Activated CD4-positive, alpha-beta T cell treated with anti-CD3 and anti-CD28 coated beads for 36 hours (primary cell): ENCODE measurements at regions not wholly inside any gene's neighbourhood (a gene's known extent, or its start where the extent isn't known, plus 50 kb on each side); places are given as distances from the start of the nearest gene placed in this dataset.
"Not testable (repeated sequence)": the region's sequence is repeated elsewhere in the genome, so short reads cannot be mapped to it uniquely, and the experiment has no call there.

Experiments used
- ATAC-seq: fragments of 200-7000 bp; cut with Tn5 transposase; one replicate; pipeline ENCODE4 v1.10.0; 2021; ENCODE audit warnings: mild to moderate bottlenecking, moderate library complexity
- CTCF ChIA-PET: fragments of 350-600 bp; sonication (Branson Sonifier 250); formaldehyde crosslinking; loops from one replicate; lab custom pipeline; 2021; ENCODE audit warnings: antibody characterized with exemption; lab: Charles Lee
- POLR2A ChIA-PET: fragments of 350-600 bp; sonication (Branson Sonifier 250); formaldehyde crosslinking; loops from one replicate; lab custom pipeline; 2021; ENCODE audit warnings: antibody characterized with exemption, inconsistent platforms; lab: Charles Lee
- DNase-seq: peaks from one replicate; pipeline ENCODE4 v3.0.0-alpha.2; 2020
- H3K27ac Mint-ChIP-seq: one replicate; pipeline ENCODE4 v1.8.0; 2021; ENCODE audit warnings: mixed read lengths
- H3K27me3 Mint-ChIP-seq: one replicate; pipeline ENCODE4 v1.8.0; 2021; ENCODE audit warnings: mixed read lengths
- H3K36me3 Mint-ChIP-seq: one replicate; pipeline ENCODE4 v1.8.0; 2021; ENCODE audit warnings: low read depth, mixed read lengths
- H3K4me1 Mint-ChIP-seq: one replicate; pipeline ENCODE4 v1.8.0; 2021; ENCODE audit warnings: mixed read lengths
- H3K4me3 Mint-ChIP-seq: one replicate; pipeline ENCODE4 v1.8.0; 2021; ENCODE audit warnings: mild to moderate bottlenecking, moderate library complexity, mixed read lengths
- H3K9me3 Mint-ChIP-seq: one replicate; pipeline ENCODE4 v1.8.0; 2021; ENCODE audit warnings: low read depth, mixed read lengths
- intact Hi-C, 2 experiments: fragments of 100-400 bp; cut with DNase I in 1 of 2; cut with micrococcal nuclease in 1 of 2; formaldehyde crosslinking; loops; one replicate each; pipeline versions ENCODE4 v1.14.2 to v1.15.1; 2022 to 2024; cut with DNase I, micrococcal nuclease

DNA sequence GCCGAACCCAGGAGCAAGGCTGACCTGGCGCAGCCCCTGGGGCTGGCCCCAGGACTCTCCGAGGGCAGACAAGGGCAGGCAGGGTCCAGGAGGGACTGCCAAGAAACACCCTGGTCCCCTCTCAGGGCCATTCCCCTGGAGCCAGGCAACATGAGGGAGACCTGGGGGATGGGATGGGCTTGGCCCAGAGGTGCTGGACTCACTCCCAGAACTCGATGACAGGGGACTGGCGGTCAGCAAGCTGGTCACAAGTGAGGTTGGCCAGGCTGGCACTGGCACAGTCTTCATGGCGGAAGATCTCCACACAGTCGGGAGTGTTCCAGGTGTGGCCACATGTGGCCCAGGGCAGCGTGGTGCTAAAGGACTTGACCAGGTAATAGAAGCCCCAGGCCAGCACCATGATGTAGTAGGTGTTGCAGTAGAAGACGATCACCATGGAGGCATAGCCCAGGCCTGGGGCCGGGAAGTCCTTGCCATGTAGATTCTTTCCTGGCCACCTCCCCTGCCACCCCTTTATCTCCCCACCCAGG is 206.4 kb upstream of the TP53TG3 start:
- intact Hi-C loops, DNase-seq, H3K4me3 Mint-ChIP-seq, ATAC-seq, H3K27ac Mint-ChIP-seq, H3K4me1 Mint-ChIP-seq, POLR2A ChIA-PET, H3K9me3 Mint-ChIP-seq, CTCF ChIA-PET, H3K36me3 Mint-ChIP-seq, H3K27me3 Mint-ChIP-seq: not testable (repeated sequence)

- ATAC-seq, POLR2A ChIA-PET, H3K27me3 Mint-ChIP-seq, H3K9me3 Mint-ChIP-seq, H3K4me1 Mint-ChIP-seq, CTCF ChIA-PET, intact Hi-C loops, H3K27ac Mint-ChIP-seq, H3K36me3 Mint-ChIP-seq, DNase-seq, H3K4me3 Mint-ChIP-seq: not testable (repeated sequence)
These were observed 205.7 kb upstream of the TP53TG3 start for GRCh38 chr16:32881631-32882030.

DNA sequence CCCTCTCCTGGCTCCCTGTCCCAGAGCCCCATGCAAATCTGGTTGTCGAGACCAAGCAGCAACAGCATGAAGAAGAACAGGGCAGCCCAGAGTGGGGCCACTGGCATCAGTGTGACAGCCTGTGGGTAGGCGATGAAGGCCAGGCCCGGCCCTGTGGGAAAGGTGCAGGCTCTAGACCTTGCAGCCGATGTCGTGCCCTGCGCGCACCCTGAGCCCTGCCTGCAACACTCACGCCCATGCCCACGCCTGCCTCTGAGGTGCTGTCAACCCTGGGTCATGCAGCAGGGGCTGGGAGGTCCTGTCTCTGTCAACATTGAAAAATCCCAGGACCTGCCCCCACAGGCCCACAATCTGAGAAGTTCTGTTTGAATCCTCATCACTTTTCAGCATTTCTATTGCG is 204.0 kb upstream of the TP53TG3 start:
- H3K9me3 Mint-ChIP-seq, H3K27me3 Mint-ChIP-seq, intact Hi-C loops, H3K27ac Mint-ChIP-seq, H3K4me3 Mint-ChIP-seq, CTCF ChIA-PET, H3K4me1 Mint-ChIP-seq, ATAC-seq, POLR2A ChIA-PET, DNase-seq, H3K36me3 Mint-ChIP-seq: not testable (repeated sequence)

DNA sequence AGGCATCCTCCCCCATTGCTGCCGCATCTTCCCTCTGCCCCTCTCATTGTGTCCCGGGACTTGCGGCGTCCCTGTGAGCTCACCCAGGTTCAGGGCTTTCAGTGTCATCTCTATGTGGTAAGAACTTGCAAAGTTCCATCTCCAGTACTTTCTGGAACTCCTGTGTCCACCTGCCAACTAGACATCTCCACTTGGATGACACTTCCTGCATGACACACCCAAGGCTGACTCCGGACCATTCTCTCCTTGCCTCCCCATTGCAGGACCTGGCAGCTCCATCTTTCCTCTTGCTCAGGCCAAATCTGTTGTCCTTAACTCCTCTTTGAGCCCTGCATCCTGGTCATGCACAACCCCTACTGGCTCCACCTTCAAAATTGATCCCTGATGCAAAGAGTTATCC is 200.8 kb upstream of the TP53TG3 start:
- H3K4me1 Mint-ChIP-seq, ATAC-seq, H3K4me3 Mint-ChIP-seq, H3K27me3 Mint-ChIP-seq, DNase-seq, intact Hi-C loops, H3K9me3 Mint-ChIP-seq, POLR2A ChIA-PET, H3K36me3 Mint-ChIP-seq, CTCF ChIA-PET, H3K27ac Mint-ChIP-seq: not testable (repeated sequence)

DNA sequence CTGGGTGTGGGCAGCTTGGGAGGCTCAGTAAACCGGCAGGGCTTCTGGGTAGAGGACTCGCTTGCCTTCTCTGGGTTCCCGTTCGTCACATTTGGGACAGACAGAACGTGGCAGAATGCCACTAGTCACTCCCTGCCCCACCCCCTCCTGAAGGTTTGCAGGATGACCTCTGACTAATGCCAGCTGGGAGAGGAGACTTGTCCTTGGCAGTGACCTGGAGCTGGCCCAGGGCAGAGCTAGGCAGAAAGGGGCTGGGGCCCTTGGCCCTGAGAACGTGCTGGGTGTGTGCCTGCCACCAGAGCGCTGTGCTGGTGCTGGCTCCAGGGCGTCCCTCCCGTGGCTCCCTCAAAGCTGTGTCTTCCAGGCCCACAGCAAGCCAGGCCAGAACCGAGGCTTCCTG is 197.8 kb upstream of the TP53TG3 start:
- H3K27ac Mint-ChIP-seq, POLR2A ChIA-PET: not testable (repeated sequence)

GRCh38 chr16:32873120-32873519 is 197.2 kb upstream of the TP53TG3 start:
- H3K27me3 Mint-ChIP-seq, intact Hi-C loops, H3K9me3 Mint-ChIP-seq, H3K36me3 Mint-ChIP-seq, DNase-seq, POLR2A ChIA-PET, H3K4me3 Mint-ChIP-seq, ATAC-seq, H3K27ac Mint-ChIP-seq, CTCF ChIA-PET, H3K4me1 Mint-ChIP-seq: not testable (repeated sequence)

More for the DNA sequence above, 197.8 kb upstream of the TP53TG3 start:
- H3K36me3 Mint-ChIP-seq, intact Hi-C loops, H3K4me1 Mint-ChIP-seq, H3K4me3 Mint-ChIP-seq, H3K9me3 Mint-ChIP-seq, DNase-seq, H3K27me3 Mint-ChIP-seq, CTCF ChIA-PET, ATAC-seq: not testable (repeated sequence)

DNA sequence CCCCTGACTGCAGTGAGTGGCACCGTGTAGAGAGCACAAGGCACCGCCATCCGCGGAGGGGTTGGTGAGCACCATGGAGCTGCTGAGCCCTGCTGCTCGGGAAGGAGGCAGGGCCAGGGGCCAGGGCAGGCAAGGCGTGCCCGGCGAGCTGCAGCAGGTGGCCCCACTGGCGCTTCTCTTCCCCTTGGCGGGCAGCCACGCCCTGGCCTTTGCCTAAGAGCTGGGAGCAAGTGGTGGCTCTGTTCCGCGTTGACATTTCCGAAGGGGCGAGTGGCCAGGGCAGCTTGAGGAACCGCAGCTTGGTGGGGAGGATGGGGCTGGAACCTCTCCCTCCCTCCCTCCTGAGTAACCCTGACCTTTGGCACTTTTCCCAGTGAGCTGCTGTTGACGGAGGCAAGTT is 194.7 kb upstream of the TP53TG3 start:
- POLR2A ChIA-PET, H3K9me3 Mint-ChIP-seq, DNase-seq, H3K27me3 Mint-ChIP-seq, H3K4me3 Mint-ChIP-seq, H3K36me3 Mint-ChIP-seq, H3K4me1 Mint-ChIP-seq, H3K27ac Mint-ChIP-seq, intact Hi-C loops, CTCF ChIA-PET, ATAC-seq: not testable (repeated sequence)

DNA sequence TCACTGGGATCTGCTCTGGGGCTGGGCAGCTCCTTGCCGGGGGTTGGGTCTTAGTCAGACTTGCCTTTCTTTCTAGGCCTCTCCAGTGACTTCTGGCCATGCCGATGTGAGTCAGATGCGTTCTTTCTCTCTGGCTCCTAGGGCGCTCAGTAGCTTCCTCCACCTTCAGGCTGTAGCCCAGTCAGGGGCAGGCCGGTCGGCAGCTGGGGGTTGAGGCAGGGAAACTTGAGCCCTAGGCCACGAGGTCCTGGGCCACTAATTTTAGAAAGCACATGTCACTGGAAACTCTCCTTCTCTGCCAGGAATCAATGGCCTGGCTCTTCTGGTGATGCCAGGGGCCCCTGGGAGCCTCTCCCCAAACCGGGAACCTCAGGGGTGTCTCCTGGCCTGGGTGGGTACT is 192.4 kb upstream of the TP53TG3 start:
- H3K36me3 Mint-ChIP-seq, H3K27me3 Mint-ChIP-seq, H3K9me3 Mint-ChIP-seq, CTCF ChIA-PET, intact Hi-C loops, H3K27ac Mint-ChIP-seq, H3K4me3 Mint-ChIP-seq, POLR2A ChIA-PET, ATAC-seq, H3K4me1 Mint-ChIP-seq, DNase-seq: not testable (repeated sequence)

- H3K4me1 Mint-ChIP-seq, H3K27me3 Mint-ChIP-seq, H3K9me3 Mint-ChIP-seq, CTCF ChIA-PET, ATAC-seq, DNase-seq, H3K4me3 Mint-ChIP-seq, H3K36me3 Mint-ChIP-seq, H3K27ac Mint-ChIP-seq, intact Hi-C loops, POLR2A ChIA-PET: not testable (repeated sequence)
These were observed 189.3 kb upstream of the TP53TG3 start for GRCh38 chr16:32865284-32865683.

DNA sequence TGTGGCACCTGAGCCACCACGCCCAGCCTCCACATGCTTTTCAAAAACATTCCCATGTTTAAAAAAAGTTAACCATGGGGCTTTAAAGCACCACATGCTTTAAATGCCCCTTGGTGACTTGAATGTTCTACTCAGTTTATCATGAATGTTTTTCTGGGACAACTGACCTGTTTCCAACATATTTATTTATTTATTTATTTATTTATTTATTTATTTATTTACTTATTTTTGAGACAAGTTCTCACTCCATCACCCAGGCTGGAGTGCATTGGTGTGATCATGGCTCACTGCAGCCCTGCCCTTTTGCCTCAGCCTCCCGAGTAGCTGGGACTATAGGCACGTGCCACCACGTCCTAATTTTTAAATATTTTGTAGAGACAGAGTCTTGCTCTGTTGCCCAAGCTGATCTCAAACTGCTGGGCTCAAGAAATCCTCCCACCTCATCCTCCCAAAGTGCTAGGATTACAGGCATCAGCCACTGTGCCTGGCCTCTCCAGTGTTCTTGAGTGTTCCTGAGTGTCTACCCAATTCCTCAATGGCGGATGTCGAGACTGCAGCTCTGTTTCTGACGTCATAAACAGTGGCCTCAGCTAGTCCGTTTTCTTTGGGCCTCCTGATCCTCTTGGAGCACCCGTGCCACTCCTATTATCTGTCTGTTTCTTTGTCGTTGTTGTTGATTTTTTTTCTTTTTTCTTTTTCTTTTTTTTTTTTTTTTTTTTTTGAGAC is 185.7 kb upstream of the TP53TG3 start:
- H3K36me3 Mint-ChIP-seq, intact Hi-C loops, H3K4me1 Mint-ChIP-seq, H3K27me3 Mint-ChIP-seq, ATAC-seq, DNase-seq, POLR2A ChIA-PET, CTCF ChIA-PET, H3K9me3 Mint-ChIP-seq, H3K4me3 Mint-ChIP-seq, H3K27ac Mint-ChIP-seq: not testable (repeated sequence)

GRCh38 chr16:32847379-32847778 is 171.4 kb upstream of the TP53TG3 start:
- H3K27me3 Mint-ChIP-seq, intact Hi-C loops, H3K36me3 Mint-ChIP-seq: not testable (repeated sequence)

DNA sequence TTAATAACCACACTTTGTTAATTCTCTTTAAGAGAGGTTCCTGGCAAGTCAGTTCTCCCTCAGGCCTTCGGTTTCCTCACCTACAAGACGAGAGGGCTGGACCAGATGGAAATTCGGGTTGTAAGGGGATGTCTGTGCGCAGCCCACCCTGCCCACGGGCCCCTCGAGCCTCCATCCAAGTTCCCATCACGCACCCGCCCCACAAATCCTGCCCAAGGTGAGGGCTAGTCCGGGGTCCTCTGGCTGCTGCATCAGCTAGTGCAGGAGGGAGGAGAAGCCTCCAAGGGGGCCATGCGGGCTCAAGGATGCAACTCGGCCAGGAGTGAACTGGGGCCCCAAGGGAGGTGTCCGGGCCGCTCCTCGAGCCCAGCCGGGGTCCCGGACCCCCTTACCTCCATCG is 169.6 kb upstream of the TP53TG3 start:
- POLR2A ChIA-PET, H3K27ac Mint-ChIP-seq, H3K4me1 Mint-ChIP-seq, CTCF ChIA-PET, H3K36me3 Mint-ChIP-seq, intact Hi-C loops, H3K4me3 Mint-ChIP-seq, ATAC-seq, H3K9me3 Mint-ChIP-seq, DNase-seq, H3K27me3 Mint-ChIP-seq: not testable (repeated sequence)

More at GRCh38 chr16:32847379-32847778, 171.4 kb upstream of the TP53TG3 start:
- DNase-seq, H3K4me3 Mint-ChIP-seq, H3K27ac Mint-ChIP-seq, POLR2A ChIA-PET, ATAC-seq, CTCF ChIA-PET, H3K4me1 Mint-ChIP-seq, H3K9me3 Mint-ChIP-seq: not testable (repeated sequence)
